ENCODE measurements at regions not wholly inside any gene's neighbourhood (a gene's known extent, or its start where the extent isn't known, plus 50 kb on each side); places are given as distances from the start of the nearest gene placed in this dataset.

DNA sequence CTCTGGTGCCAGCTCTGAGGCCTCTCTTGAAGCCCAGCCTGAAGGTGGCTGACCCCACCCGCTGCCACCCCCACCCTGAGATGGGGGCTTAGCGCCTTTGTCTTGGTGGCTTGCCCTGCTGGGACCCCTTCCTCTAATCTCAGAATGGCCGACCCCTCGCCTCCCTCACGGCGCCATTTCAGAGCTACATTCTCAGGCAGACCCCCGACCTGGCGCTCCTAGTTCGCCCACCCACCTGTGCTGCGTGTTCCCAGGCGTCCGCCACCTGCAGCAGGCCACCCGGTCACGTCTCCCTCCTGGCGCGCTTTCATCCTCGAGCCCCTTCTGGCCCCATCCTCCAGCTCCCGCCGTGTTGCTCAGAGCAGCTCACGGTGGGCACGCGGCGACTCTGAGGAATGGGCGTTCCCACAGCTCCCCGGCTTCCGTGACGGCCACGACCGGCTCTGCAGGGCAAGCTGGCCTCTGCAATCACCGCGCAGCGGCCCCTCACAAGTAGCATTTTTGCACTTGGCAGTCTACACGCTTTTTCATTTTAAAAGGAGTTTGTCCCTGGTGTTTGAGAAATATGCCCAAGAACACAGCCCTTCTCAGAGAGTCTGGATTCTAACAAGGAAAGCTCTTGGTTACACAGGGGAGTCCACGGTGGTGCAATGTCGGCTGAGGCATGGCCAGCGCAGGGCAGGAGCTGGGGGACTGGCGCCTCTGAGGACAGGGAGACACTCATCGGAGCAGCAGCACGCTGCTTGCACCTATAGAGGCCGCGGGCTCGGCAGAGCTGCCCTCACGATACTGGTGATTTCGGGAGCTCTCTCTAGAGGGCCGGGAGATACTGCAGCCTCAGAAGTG, 105.7 kb upstream of the C14orf180 start:
- DNase-seq (ENCODE audit: insufficient read length, low spot score, missing footprints) = no peak
- H3K27me3 ChIP-seq (ENCODE audit: insufficient read depth, low read length) = no peaks in the 10 kb centered on the region
- H3K79me2 ChIP-seq (ENCODE audit: insufficient read depth, low read length) = no peaks in the 10 kb centered on the region
- TF ChIP-seq, protein P1, sequence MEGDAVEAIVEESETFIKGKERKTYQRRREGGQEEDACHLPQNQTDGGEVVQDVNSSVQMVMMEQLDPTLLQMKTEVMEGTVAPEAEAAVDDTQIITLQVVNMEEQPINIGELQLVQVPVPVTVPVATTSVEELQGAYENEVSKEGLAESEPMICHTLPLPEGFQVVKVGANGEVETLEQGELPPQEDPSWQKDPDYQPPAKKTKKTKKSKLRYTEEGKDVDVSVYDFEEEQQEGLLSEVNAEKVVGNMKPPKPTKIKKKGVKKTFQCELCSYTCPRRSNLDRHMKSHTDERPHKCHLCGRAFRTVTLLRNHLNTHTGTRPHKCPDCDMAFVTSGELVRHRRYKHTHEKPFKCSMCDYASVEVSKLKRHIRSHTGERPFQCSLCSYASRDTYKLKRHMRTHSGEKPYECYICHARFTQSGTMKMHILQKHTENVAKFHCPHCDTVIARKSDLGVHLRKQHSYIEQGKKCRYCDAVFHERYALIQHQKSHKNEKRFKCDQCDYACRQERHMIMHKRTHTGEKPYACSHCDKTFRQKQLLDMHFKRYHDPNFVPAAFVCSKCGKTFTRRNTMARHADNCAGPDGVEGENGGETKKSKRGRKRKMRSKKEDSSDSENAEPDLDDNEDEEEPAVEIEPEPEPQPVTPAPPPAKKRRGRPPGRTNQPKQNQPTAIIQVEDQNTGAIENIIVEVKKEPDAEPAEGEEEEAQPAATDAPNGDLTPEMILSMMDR (IDR thresholded peaks at IDR 0.05; ENCODE audit: extremely low read depth, low read depth, low read length) = no peak
- H3K27ac ChIP-seq (ENCODE audit: low read depth, low read length) = no peak overlapping the region
- H3K4me2 ChIP-seq (ENCODE audit: insufficient read depth, low read length) = no peak overlapping the region
- no peaks in the 10 kb centered on the region for H4K20me1 ChIP-seq (ENCODE audit: insufficient read depth, low read length)
- no peaks in the 10 kb centered on the region for H3K36me3 ChIP-seq (ENCODE audit: insufficient read depth, low read length)
- H2AFZ ChIP-seq (ENCODE audit: low read length) = no peak overlapping the region
- H3K4me3 ChIP-seq (ENCODE audit: insufficient read depth, low read length) = no peak overlapping the region
- no peaks in the 10 kb centered on the region for H3K4me1 ChIP-seq (ENCODE audit: insufficient read depth, low read length)
- no peaks in the 10 kb centered on the region for H3K9me3 ChIP-seq (ENCODE audit: low read depth, low read length)

DNA sequence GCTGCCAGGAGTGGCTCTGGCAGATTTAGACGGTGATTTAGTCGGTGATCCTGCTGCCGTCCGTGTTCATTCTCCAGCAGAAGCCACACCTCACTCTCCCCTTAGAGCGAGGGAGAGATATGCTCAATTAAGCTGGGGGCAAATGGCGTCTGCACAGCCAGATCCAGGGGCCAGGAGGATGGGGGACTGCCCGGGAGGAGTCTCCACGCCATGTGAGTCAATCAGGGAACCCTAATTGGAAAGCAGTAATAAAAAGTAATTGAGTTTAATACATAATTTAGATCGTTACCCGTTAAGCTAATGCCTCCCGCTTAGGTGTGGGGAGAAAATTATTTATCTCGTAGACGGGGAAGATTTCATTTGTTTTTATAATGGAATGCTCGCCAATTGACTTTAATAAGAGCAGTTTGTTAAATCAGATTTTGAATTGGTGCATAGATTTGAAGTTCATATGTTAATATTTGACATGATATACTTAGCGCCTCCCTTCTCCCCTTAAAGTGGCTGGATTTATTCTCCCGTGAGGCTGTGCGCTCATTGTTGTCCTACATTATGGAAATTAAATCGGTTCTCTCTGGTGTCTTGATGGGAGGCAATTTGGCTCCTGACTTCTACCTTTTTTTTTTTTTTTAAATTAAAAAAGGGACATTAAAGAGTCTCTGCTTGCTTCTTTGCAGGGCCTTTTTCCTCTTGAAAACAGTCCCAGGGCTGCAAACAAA, 104.9 kb upstream of the C14orf180 start:
- Histone ChIP-seq H3K4me2 (ENCODE audit: insufficient read depth, low read length) (no peak overlapping the region), H3K79me2 (ENCODE audit: insufficient read depth, low read length) (no peaks in the 10 kb centered on the region), H3K36me3 (ENCODE audit: insufficient read depth, low read length) (no peaks in the 10 kb centered on the region), H2AFZ (ENCODE audit: low read length) (no peak overlapping the region), H3K27me3 (ENCODE audit: insufficient read depth, low read length) (no peaks in the 10 kb centered on the region), H3K4me3 (ENCODE audit: insufficient read depth, low read length) (no peak overlapping the region), H3K27ac (ENCODE audit: low read depth, low read length) (no peak overlapping the region), H3K9me3 (ENCODE audit: low read depth, low read length) (no peaks in the 10 kb centered on the region), H3K4me1 (ENCODE audit: insufficient read depth, low read length) (no peaks in the 10 kb centered on the region), H4K20me1 (ENCODE audit: insufficient read depth, low read length) (no peaks in the 10 kb centered on the region)
- TF ChIP-seq, protein P1 (IDR thresholded peaks at IDR 0.05; ENCODE audit: extremely low read depth, low read depth, low read length) = no peak
- DNase-seq (ENCODE audit: insufficient read length, low spot score, missing footprints) = no peak

DNA sequence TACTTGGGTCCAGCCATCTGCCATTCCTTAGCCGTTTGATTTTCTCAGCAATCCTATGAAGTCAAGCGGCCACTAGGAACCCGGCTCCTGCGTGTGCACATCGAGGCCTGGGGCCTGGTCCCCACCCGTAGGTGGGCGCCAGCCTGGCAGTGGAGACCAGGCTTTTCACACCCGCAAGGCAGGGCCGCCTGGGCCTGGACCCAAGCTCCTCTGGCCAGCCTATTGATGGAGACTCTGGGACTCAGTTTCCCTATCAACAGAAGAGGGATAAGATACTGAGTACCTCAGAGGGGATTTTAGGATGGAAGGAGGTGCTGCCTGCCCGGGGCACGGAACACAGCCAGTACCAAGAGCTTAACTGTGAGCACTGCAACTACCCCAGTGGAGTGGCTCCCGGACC, 104.3 kb upstream of the C14orf180 start:
- Histone ChIP-seq H3K4me1 (ENCODE audit: insufficient read depth, low read length) (no peaks in the 10 kb centered on the region), H3K9me3 (ENCODE audit: low read depth, low read length) (no peaks in the 10 kb centered on the region), H3K27me3 (ENCODE audit: insufficient read depth, low read length) (no peaks in the 10 kb centered on the region), H3K36me3 (ENCODE audit: insufficient read depth, low read length) (no peaks in the 10 kb centered on the region), H3K4me3 (ENCODE audit: insufficient read depth, low read length) (no peak overlapping the region), H3K79me2 (ENCODE audit: insufficient read depth, low read length) (no peaks in the 10 kb centered on the region), H4K20me1 (ENCODE audit: insufficient read depth, low read length) (no peaks in the 10 kb centered on the region), H2AFZ (ENCODE audit: low read length) (no peak overlapping the region), H3K27ac (ENCODE audit: low read depth, low read length) (no peak overlapping the region), H3K4me2 (ENCODE audit: insufficient read depth, low read length) (no peak overlapping the region)
- no peak for DNase-seq (ENCODE audit: insufficient read length, low spot score, missing footprints)
- TF ChIP-seq, protein P1 (IDR thresholded peaks at IDR 0.05; ENCODE audit: extremely low read depth, low read depth, low read length) = no peak

DNA sequence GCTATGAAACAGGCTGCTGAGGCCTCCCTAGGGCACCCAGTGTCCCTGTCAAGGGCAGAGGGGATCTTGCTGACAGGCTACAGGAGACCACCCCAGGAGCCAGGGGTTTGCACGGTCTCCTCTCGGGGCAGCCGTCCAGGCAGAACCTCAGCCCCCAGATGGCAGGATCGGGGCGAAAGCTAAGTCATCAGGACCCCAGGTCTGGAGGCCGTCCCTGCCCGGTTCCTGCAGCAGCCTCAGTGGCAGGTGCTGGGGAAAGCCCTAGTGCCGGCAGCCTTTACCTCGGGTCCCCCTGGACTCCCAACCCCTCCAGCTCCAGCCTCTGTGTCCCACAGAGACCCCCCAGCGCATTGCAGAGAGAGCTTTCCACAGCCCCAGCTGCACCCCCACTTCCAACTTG, 103.8 kb upstream of the C14orf180 start:
- Histone ChIP-seq H3K27ac (ENCODE audit: low read depth, low read length) (no peak overlapping the region), H3K79me2 (ENCODE audit: insufficient read depth, low read length) (no peaks in the 10 kb centered on the region), H3K27me3 (ENCODE audit: insufficient read depth, low read length) (no peaks in the 10 kb centered on the region), H3K4me2 (ENCODE audit: insufficient read depth, low read length) (no peak overlapping the region), H2AFZ (ENCODE audit: low read length) (no peak overlapping the region), H3K36me3 (ENCODE audit: insufficient read depth, low read length) (no peaks in the 10 kb centered on the region), H4K20me1 (ENCODE audit: insufficient read depth, low read length) (no peaks in the 10 kb centered on the region), H3K4me3 (ENCODE audit: insufficient read depth, low read length) (no peak overlapping the region), H3K9me3 (ENCODE audit: low read depth, low read length) (no peaks in the 10 kb centered on the region), H3K4me1 (ENCODE audit: insufficient read depth, low read length) (no peaks in the 10 kb centered on the region)
- DNase-seq (ENCODE audit: insufficient read length, low spot score, missing footprints) = no peak
- TF ChIP-seq, protein P1 (IDR thresholded peaks at IDR 0.05; ENCODE audit: extremely low read depth, low read depth, low read length) = no peak
